ENCODE measurements at regions not wholly inside any gene's neighbourhood (a gene's known extent, or its start where the extent isn't known, plus 50 kb on each side); places are given as distances from the start of the nearest gene placed in this dataset.
"Not testable (repeated sequence)": the region's sequence is repeated elsewhere in the genome, so short reads cannot be mapped to it uniquely, and the experiment has no call there.

DNA sequence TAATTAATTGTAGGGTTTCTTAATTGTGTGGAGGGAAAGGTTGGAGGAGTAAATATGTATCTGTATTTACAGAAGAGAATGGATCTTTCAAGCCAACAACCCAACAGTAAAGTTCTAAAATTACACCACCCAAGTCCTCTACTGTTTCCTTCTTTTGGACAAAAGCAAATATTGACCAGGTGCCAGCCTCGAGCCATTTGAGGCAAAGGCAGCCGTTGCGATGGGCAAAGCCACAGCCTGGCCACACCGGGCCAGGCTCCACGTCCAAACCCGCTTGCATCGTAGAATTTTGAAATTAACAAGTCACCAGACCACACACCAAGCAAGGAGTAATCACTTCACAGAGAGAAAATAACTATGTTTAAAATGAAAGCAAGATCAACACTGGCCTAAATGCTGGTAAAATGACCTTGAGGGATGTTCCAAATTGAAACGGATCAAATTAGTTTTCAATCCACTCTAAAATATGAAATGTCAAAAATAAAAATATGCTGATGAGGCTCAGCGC lies 331.0 kb downstream of the BCL2L11 start:
- peak; percentile 28 for FAIRE-seq
- H2AK5ac ChIP-seq (ENCODE audit: low read depth, low read length); H3K27ac ChIP-seq (ENCODE audit: low read depth, low read length); POLR2A ChIA-PET (ENCODE audit: partially characterized antibody); H4K91ac ChIP-seq (replicated peaks; ENCODE audit: insufficient read length, low read length); H2BK120ac ChIP-seq (replicated peaks; ENCODE audit: low read depth, low read length); H2AFZ ChIP-seq (ENCODE audit: low read length); H4K20me1 ChIP-seq (replicated peaks in 1 of 2; ENCODE audit: control insufficient read depth in 1 of 2, insufficient read depth in 2 of 2, low read length in 2 of 2); H3K27me3 ChIP-seq (replicated peaks in 1 of 4; ENCODE audit: control insufficient read depth in 3 of 4, extremely low read depth in 1 of 4, insufficient read depth in 3 of 4, low read length in 3 of 4); H4K5ac ChIP-seq (ENCODE audit: insufficient read length, low read depth, low read length); H3K23ac ChIP-seq (ENCODE audit: insufficient read length); H3K79me1 ChIP-seq (ENCODE audit: low read depth, low read length); DNase-seq (ENCODE audit: low read depth in 1 of 2, low spot score in 2 of 2); H2BK5ac ChIP-seq (ENCODE audit: low read depth, low read length); H3K4me3 ChIP-seq (ENCODE audit: extremely low read depth in 1 of 4, insufficient read depth in 2 of 4, low read depth in 3 of 4, low read length in 4 of 4); H3K14ac ChIP-seq (ENCODE audit: insufficient read length); H3K4ac ChIP-seq (replicated peaks; ENCODE audit: insufficient read length, low read depth, low read length); H3K18ac ChIP-seq (ENCODE audit: extremely low read depth, low read length); CTCF ChIA-PET (ENCODE audit: partially characterized antibody); H3K36me3 ChIP-seq (ENCODE audit: control insufficient read depth in 2 of 4, insufficient read depth in 4 of 4, low read length in 3 of 4); H3K4me1 ChIP-seq (replicated peaks in 1 of 4; ENCODE audit: control insufficient read depth in 3 of 4, insufficient read depth in 4 of 4, low read length in 3 of 4); H3K23me2 ChIP-seq (ENCODE audit: low read depth, low read length); H2BK20ac ChIP-seq (ENCODE audit: low read length); H3K56ac ChIP-seq (replicated peaks; ENCODE audit: insufficient read length, low read depth, low read length); H2BK15ac ChIP-seq (ENCODE audit: low read length); H3K4me2 ChIP-seq (ENCODE audit: insufficient read depth in 1 of 2, low read depth in 2 of 2, low read length in 2 of 2); H2BK12ac ChIP-seq (ENCODE audit: low read depth, low read length); H4K8ac ChIP-seq (ENCODE audit: extremely low read depth, insufficient read depth, low read length); H3K9ac ChIP-seq (replicated peaks in 1 of 4; ENCODE audit: extremely low read depth in 1 of 4, low read depth in 3 of 4, low read length in 3 of 4); H3K9me3 ChIP-seq (ENCODE audit: insufficient read depth in 2 of 2, low read depth in 1 of 2, low read length in 1 of 2); H3K79me2 ChIP-seq (ENCODE audit: control insufficient read depth in 1 of 2, insufficient read depth in 2 of 2, low read length in 2 of 2): not testable (repeated sequence)
- 30% methylated on average over 2 of the region's 9 CpGs; no CpG with 5 or more reads in 1 of the 2 experiments for WGBS, 2 experiments (ENCODE audit: extremely low coverage in 1 of 2, insufficient coverage in 1 of 2, insufficient read length in 1 of 2, insufficient replicate concordance in 2 of 2, low coverage in 1 of 2, low lambda C conversion rate in 2 of 2, missing lambda C conversion rate in 1 of 2)

DNA sequence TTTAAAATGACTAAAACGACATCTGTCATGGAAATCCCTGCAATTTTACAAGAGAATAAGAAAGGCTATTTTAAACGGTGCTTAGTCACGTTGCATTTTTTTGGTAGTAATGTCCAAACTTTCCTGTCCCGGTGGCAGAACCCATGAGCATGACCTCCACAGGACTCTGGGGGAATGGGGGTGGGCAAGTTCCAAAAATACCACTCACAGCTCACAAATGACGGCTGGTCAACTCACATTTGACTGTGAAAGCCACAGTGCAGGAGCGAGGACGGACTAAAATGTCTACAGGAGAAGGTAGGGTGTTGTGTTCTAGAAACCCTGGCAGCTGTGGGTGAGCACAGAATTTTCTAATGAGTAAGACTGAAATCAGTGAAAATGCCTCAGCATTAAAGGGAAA lies 331.5 kb downstream of the BCL2L11 start:
- H3K27me3 ChIP-seq (replicated peaks in 1 of 4; ENCODE audit: control insufficient read depth in 3 of 4, extremely low read depth in 1 of 4, insufficient read depth in 3 of 4, low read length in 3 of 4); H2AFZ ChIP-seq (ENCODE audit: low read length); H3K9me3 ChIP-seq (ENCODE audit: insufficient read depth in 2 of 2, low read depth in 1 of 2, low read length in 1 of 2); H3K23ac ChIP-seq (ENCODE audit: insufficient read length); H3K27ac ChIP-seq (ENCODE audit: low read depth, low read length); H3K4me3 ChIP-seq (ENCODE audit: extremely low read depth in 1 of 4, insufficient read depth in 2 of 4, low read depth in 3 of 4, low read length in 4 of 4); H3K23me2 ChIP-seq (ENCODE audit: low read depth, low read length); DNase-seq (ENCODE audit: low read depth in 1 of 2, low spot score in 2 of 2); H2BK5ac ChIP-seq (ENCODE audit: low read depth, low read length); H2AK5ac ChIP-seq (ENCODE audit: low read depth, low read length); H3K4me1 ChIP-seq (replicated peaks in 1 of 4; ENCODE audit: control insufficient read depth in 3 of 4, insufficient read depth in 4 of 4, low read length in 3 of 4); H3K4me2 ChIP-seq (ENCODE audit: insufficient read depth in 1 of 2, low read depth in 2 of 2, low read length in 2 of 2); H3K56ac ChIP-seq (replicated peaks; ENCODE audit: insufficient read length, low read depth, low read length); H4K5ac ChIP-seq (ENCODE audit: insufficient read length, low read depth, low read length); H2BK12ac ChIP-seq (ENCODE audit: low read depth, low read length); H4K20me1 ChIP-seq (replicated peaks in 1 of 2; ENCODE audit: control insufficient read depth in 1 of 2, insufficient read depth in 2 of 2, low read length in 2 of 2); H4K91ac ChIP-seq (replicated peaks; ENCODE audit: insufficient read length, low read length); H3K79me1 ChIP-seq (ENCODE audit: low read depth, low read length); H2BK120ac ChIP-seq (replicated peaks; ENCODE audit: low read depth, low read length); H2BK20ac ChIP-seq (ENCODE audit: low read length); H3K9ac ChIP-seq (replicated peaks in 1 of 4; ENCODE audit: extremely low read depth in 1 of 4, low read depth in 3 of 4, low read length in 3 of 4); H4K8ac ChIP-seq (ENCODE audit: extremely low read depth, insufficient read depth, low read length); H3K18ac ChIP-seq (ENCODE audit: extremely low read depth, low read length); H2BK15ac ChIP-seq (ENCODE audit: low read length); H3K4ac ChIP-seq (replicated peaks; ENCODE audit: insufficient read length, low read depth, low read length); POLR2A ChIA-PET (ENCODE audit: partially characterized antibody); CTCF ChIA-PET (ENCODE audit: partially characterized antibody); H3K79me2 ChIP-seq (ENCODE audit: control insufficient read depth in 1 of 2, insufficient read depth in 2 of 2, low read length in 2 of 2); H3K14ac ChIP-seq (ENCODE audit: insufficient read length); H3K36me3 ChIP-seq (ENCODE audit: control insufficient read depth in 2 of 4, insufficient read depth in 4 of 4, low read length in 3 of 4): not testable (repeated sequence)
- FAIRE-seq = peak; percentile 55
- WGBS, 2 experiments (ENCODE audit: extremely low coverage in 1 of 2, insufficient coverage in 1 of 2, insufficient read length in 1 of 2, insufficient replicate concordance in 2 of 2, low coverage in 1 of 2, low lambda C conversion rate in 2 of 2, missing lambda C conversion rate in 1 of 2) = 40% methylated on average over 6 of the region's 7 CpGs; no CpG with 5 or more reads in 1 of the 2 experiments

Measured in H1 (cell line).